A549 (cell line): ENCODE measurements at regions not wholly inside any gene's neighbourhood (a gene's known extent, or its start where the extent isn't known, plus 50 kb on each side); places are given as distances from the start of the nearest gene placed in this dataset.

Experiments
- ATAC-seq, 2 experiments: fragments of 200-7000 bp in 1 of 2; fragments of >200 bp in 1 of 2; cut with Nextera tagmentation in 1 of 2; cut with Tn5 transposase in 1 of 2; 3 replicates each; pipeline versions ENCODE4 v1.8.0 to v1.9.1; 2018 to 2020; ENCODE audit warnings: mild to moderate bottlenecking in 1 of 2, moderate library complexity in 1 of 2
- CTCF ChIA-PET: fragments of 300-600 bp; sonication (Branson Sonifier 250); formaldehyde crosslinking; extraction: SDS; loops from one replicate; lab custom pipeline; 2021; ENCODE audit warnings: antibody characterized with exemption, inconsistent platforms; lab: Yijun Ruan, JAX
- POLR2A ChIA-PET: fragments of 350-600 bp; formaldehyde crosslinking; extraction: SDS; loops from one replicate; lab custom pipeline; 2021; ENCODE audit warnings: antibody characterized with exemption, inconsistent platforms; lab: Yijun Ruan, JAX
- DNase-seq, 2 experiments: peaks; one replicate each; pipeline versions ENCODE4 v3.0.0 to v3.0.0-alpha.2; 2011 to 2016; ENCODE audit warnings: low read depth in 1 of 2, low spot score in 1 of 2
- FAIRE-seq: peaks from 2 replicates; lab custom pipeline; 2011; peaks lifted over from hg19 to GRCh38; lab: Jason Lieb, UNC
- H3K27ac ChIP-seq, 2 experiments: fragments of >200 bp; sonication (Bioruptor Twin); formaldehyde crosslinking; 3 replicates each; pipeline ENCODE4 v1.5.1; 2016 to 2017
- H3K4me1 ChIP-seq: fragments of >200 bp; sonication (Bioruptor Twin); formaldehyde crosslinking; 3 replicates; pipeline ENCODE4 v1.6.1; 2016
- H3K4me2 ChIP-seq: fragments of >200 bp; sonication (Bioruptor Twin); formaldehyde crosslinking; 3 replicates; pipeline ENCODE4 v1.6.1; 2016
- H3K4me3 ChIP-seq: fragments of >200 bp; sonication (Bioruptor Twin); formaldehyde crosslinking; 3 replicates; pipeline ENCODE4 v1.5.1; 2016
- H3K9me3 ChIP-seq: fragments of >200 bp; sonication (Bioruptor Twin); formaldehyde crosslinking; 3 replicates; pipeline ENCODE4 v1.6.1; 2016
- BHLHE40 ChIP-seq: IDR thresholded peaks from 2 replicates; pipeline ENCODE4 v1.6.1; 2012; ENCODE audit warnings: low read depth, low read length, inconsistent platforms
- CHD4 ChIP-seq: fragments of 200-600 bp; sonication (generic); IDR thresholded peaks from 2 replicates; pipeline ENCODE4 v1.6.1; 2016; ENCODE audit warnings: antibody characterized with exemption, mild to moderate bottlenecking, borderline replicate concordance
- EHMT2 ChIP-seq: fragments of 200-600 bp; sonication (generic); IDR thresholded peaks from 2 replicates; pipeline ENCODE4 v1.6.1; 2016; ENCODE audit warnings: antibody characterized with exemption, low read depth, mild to moderate bottlenecking, moderate library complexity
- EP300 ChIP-seq, 2 experiments: fragments of >200 bp; sonication (Bioruptor Twin); formaldehyde crosslinking; IDR thresholded peaks; 2 replicates in 1 of 2; 3 replicates in 1 of 2; pipeline ENCODE4 v1.6.1; 2016 to 2017
- FOSB ChIP-seq: fragments of 250-450 bp; sonication (Bioruptor Pico); IDR thresholded peaks from 2 replicates; pipeline ENCODE4 v1.5.0; 2020; ENCODE audit warnings: mild to moderate bottlenecking, moderate library complexity
- FOSL2 ChIP-seq, 2 experiments: fragments of 450-650 bp in 1 of 2; fragments of >200 bp in 1 of 2; sonication (Bioruptor Twin) in 1 of 2; formaldehyde crosslinking; IDR thresholded peaks; 2 replicates each; pipeline versions ENCODE4 v1.5.0 to v1.6.1; 2016 to 2020; ENCODE audit warnings: mild to moderate bottlenecking in 1 of 2, moderate library complexity in 1 of 2
- JUN ChIP-seq, 2 experiments: fragments of >200 bp; sonication (Bioruptor Twin); formaldehyde crosslinking; IDR thresholded peaks; 2 replicates in 1 of 2; 3 replicates in 1 of 2; pipeline ENCODE4 v1.6.1; 2016 to 2017
- JUNB ChIP-seq: fragments of >200 bp; sonication (Bioruptor Twin); formaldehyde crosslinking; IDR thresholded peaks from 2 replicates; pipeline ENCODE4 v1.6.1; 2016
- KDM1A ChIP-seq: fragments of 200-600 bp; sonication (generic); IDR thresholded peaks from 2 replicates; pipeline ENCODE4 v1.6.1; 2016; ENCODE audit warnings: low read depth, mild to moderate bottlenecking
- MYC ChIP-seq: IDR thresholded peaks from 2 replicates; pipeline ENCODE4 v1.6.1; 2012; ENCODE audit warnings: mild to moderate bottlenecking, inconsistent platforms, low read length, improper control_type of control experiment, borderline replicate concordance
- NFE2L2 ChIP-seq: fragments of 150-350 bp; conservative IDR thresholded peaks from 2 replicates; pipeline ENCODE4 v1.6.1; 2014; ENCODE audit warnings: low read length
- NR3C1 ChIP-seq: fragments of >200 bp; sonication (Bioruptor Twin); formaldehyde crosslinking; IDR thresholded peaks from 3 replicates; pipeline ENCODE4 v1.6.1; 2017
- PHF8 ChIP-seq: fragments of 200-600 bp; sonication (generic); IDR thresholded peaks from 2 replicates; pipeline ENCODE4 v1.6.1; 2016; ENCODE audit warnings: low read depth, mild to moderate bottlenecking, antibody characterized with exemption, moderate library complexity, borderline replicate concordance
- RAD21 ChIP-seq, 2 experiments: fragments of >200 bp in 1 of 2; sonication (Bioruptor Twin) in 1 of 2; formaldehyde crosslinking in 1 of 2; IDR thresholded peaks in 1 of 2; conservative IDR thresholded peaks in 1 of 2; 2 replicates in 1 of 2; 3 replicates in 1 of 2; pipeline ENCODE4 v1.6.1; 2012 to 2018; ENCODE audit warnings: inconsistent platforms in 1 of 2
- RARB ChIP-seq: fragments of 250-450 bp; sonication (Bioruptor Pico); IDR thresholded peaks from 2 replicates; pipeline ENCODE4 v1.8.0; 2021; ENCODE audit warnings: mild to moderate bottlenecking, moderate library complexity
- REST ChIP-seq: fragments of 200-600 bp; sonication (generic); IDR thresholded peaks from 2 replicates; pipeline ENCODE4 v1.6.1; 2016; ENCODE audit warnings: antibody characterized with exemption, mild to moderate bottlenecking, moderate library complexity
- RFX5 ChIP-seq: fragments of 450-650 bp; IDR thresholded peaks from 2 replicates; pipeline ENCODE4 v1.7.1; 2014; ENCODE audit warnings: antibody characterized with exemption, mild to moderate bottlenecking, moderate library complexity
- TP53 ChIP-seq: fragments of 250-450 bp; sonication (Bioruptor Pico); IDR thresholded peaks from 2 replicates; pipeline ENCODE4 v1.5.0; 2021; ENCODE audit warnings: mild to moderate bottlenecking, moderate library complexity
- ZNF302 ChIP-seq: fragments of 250-450 bp; sonication (Bioruptor Pico); IDR thresholded peaks from 2 replicates; pipeline ENCODE4 v1.9.0; 2021; ENCODE audit warnings: inconsistent platforms, mild to moderate bottlenecking, moderate library complexity
- ZSCAN20 ChIP-seq: fragments of 250-450 bp; sonication (Bioruptor Pico); IDR thresholded peaks from 2 replicates; pipeline ENCODE4 v1.8.0; 2022; ENCODE audit warnings: mild to moderate bottlenecking, moderate library complexity
- WGBS: methylation state at CpG from one replicate; pipeline ENCODE4 v1.1.6; 2017; ENCODE audit errors: missing lambda C conversion rate; 5-methylcytosine and 5-hydroxymethylcytosine counted together
- TF ChIP-seq, protein P1 (sequence below): fragments of >200 bp; sonication (Bioruptor Twin); formaldehyde crosslinking; IDR thresholded peaks from 3 replicates; pipeline ENCODE4 v1.6.1; 2016
- TF ChIP-seq, protein P2 (sequence below): IDR thresholded peaks from 2 replicates; pipeline ENCODE4 v1.6.1; 2012; ENCODE audit warnings: low read depth, borderline replicate concordance

GRCh38 chrX:137342969-137343368 lies 223.0 kb upstream of the ZIC3 start:
- Histone ChIP-seq H3K4me2 (no peak overlapping the region), H3K4me1 (no peaks in the 10 kb centered on the region), H3K9me3 (no peaks in the 10 kb centered on the region), H3K4me3 (no peak overlapping the region), H3K27ac (no peak overlapping the region)
- DNase-seq (no peak), ATAC-seq (no peak), FAIRE-seq (peak; percentile 49)
- ChIA-PET CTCF (interaction anchor here (0.7 kb wide), 1 partner anchor 385 kb away, joined by 3 read pairs; no protein-coding TSS in a partner anchor), POLR2A (no interaction called here)
- 0% methylated on average over 3 of the region's 3 CpGs for WGBS
- TF ChIP-seq TP53 (CRISPR knock-in tag): no peak

DNA sequence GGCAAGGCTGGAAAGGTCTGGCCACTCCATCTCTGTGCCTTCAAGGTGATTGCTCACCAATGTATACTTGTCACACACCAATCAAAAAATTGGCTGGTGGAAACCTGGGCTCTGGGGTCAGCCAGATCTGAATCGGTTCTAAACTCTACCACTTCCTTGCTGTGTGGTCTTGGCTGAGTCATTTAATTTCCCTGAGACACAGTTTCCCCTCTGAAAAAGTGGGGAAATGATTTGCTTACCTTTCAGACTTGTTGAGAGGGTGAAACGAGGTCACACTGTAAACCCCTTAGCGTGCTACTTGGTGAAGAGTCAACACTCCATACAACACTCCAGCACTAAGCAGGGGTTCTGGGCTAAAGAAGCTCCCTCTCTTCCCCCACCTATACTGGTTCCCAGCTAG lies 252.3 kb upstream of the ZIC3 start:
- TF ChIP-seq REST: no peak
- TF ChIP-seq EP300 (IDR thresholded peaks at IDR 0.05): no peak
- TF ChIP-seq NR3C1: no peak
- TF ChIP-seq FOSB: no peak
- no peak for TF ChIP-seq CHD4
- TF ChIP-seq RFX5: no peak
- TF ChIP-seq FOSL2 (IDR thresholded peaks at IDR 0.05): no peak
- TF ChIP-seq FOSL2 (CRISPR knock-in tag; IDR thresholded peaks at IDR 0.05): no peak
- TF ChIP-seq ZNF302 (CRISPR knock-in tag): no peak
- TF ChIP-seq KDM1A: no peak
- TF ChIP-seq PHF8: no peak
- no peak for TF ChIP-seq NFE2L2
- no peak for TF ChIP-seq JUN (IDR thresholded peaks at IDR 0.05)
- TF ChIP-seq RAD21 (conservative IDR thresholded peaks at IDR 0.05 in 1 of 2, IDR thresholded peaks at IDR 0.05 in 1 of 2): no peak
- no peak for TF ChIP-seq ZSCAN20 (CRISPR knock-in tag)
- no peak for TF ChIP-seq BHLHE40
- no peak for TF ChIP-seq RARB
- TF ChIP-seq, protein P1, sequence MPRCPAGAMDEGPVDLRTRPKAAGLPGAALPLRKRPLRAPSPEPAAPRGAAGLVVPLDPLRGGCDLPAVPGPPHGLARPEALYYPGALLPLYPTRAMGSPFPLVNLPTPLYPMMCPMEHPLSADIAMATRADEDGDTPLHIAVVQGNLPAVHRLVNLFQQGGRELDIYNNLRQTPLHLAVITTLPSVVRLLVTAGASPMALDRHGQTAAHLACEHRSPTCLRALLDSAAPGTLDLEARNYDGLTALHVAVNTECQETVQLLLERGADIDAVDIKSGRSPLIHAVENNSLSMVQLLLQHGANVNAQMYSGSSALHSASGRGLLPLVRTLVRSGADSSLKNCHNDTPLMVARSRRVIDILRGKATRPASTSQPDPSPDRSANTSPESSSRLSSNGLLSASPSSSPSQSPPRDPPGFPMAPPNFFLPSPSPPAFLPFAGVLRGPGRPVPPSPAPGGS: no peak
- no peak for TF ChIP-seq MYC
- TF ChIP-seq, protein P2, sequence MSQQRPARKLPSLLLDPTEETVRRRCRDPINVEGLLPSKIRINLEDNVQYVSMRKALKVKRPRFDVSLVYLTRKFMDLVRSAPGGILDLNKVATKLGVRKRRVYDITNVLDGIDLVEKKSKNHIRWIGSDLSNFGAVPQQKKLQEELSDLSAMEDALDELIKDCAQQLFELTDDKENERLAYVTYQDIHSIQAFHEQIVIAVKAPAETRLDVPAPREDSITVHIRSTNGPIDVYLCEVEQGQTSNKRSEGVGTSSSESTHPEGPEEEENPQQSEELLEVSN: no peak
- Histone ChIP-seq H3K4me3 (no peak overlapping the region), H3K4me2 (no peak overlapping the region), H3K27ac (no peak overlapping the region), H3K9me3 (no peaks in the 10 kb centered on the region), H3K4me1 (no peaks in the 10 kb centered on the region)
- 3% methylated on average over 3 of the region's 3 CpGs for WGBS
- ATAC-seq (no peak), DNase-seq (no peak), FAIRE-seq (no peak)
- ChIA-PET CTCF (no interaction called here), POLR2A (no interaction called here)

GRCh38 chrX:137305404-137305803 lies 260.5 kb upstream of the ZIC3 start:
- ATAC-seq: no peak
- ChIA-PET POLR2A (no interaction called here), CTCF (no interaction called here)
- DNase-seq: no peak
- no peak overlapping the region for H3K4me3 ChIP-seq
- no peak overlapping the region for H3K4me2 ChIP-seq
- no peak overlapping the region for H3K27ac ChIP-seq
- no peak for FAIRE-seq
- TF ChIP-seq JUNB (no peak), EHMT2 (no peak)
- TF ChIP-seq, protein P1: no peak
- no peaks in the 10 kb centered on the region for H3K9me3 ChIP-seq
- no peaks in the 10 kb centered on the region for H3K4me1 ChIP-seq
